ENCODE measurements at regions not wholly inside any gene's neighbourhood (a gene's known extent, or its start where the extent isn't known, plus 50 kb on each side); places are given as distances from the start of the nearest gene placed in this dataset.
A peak's percentile ranks its signal among the peaks of the same experiment; 100 is the strongest.

DNA sequence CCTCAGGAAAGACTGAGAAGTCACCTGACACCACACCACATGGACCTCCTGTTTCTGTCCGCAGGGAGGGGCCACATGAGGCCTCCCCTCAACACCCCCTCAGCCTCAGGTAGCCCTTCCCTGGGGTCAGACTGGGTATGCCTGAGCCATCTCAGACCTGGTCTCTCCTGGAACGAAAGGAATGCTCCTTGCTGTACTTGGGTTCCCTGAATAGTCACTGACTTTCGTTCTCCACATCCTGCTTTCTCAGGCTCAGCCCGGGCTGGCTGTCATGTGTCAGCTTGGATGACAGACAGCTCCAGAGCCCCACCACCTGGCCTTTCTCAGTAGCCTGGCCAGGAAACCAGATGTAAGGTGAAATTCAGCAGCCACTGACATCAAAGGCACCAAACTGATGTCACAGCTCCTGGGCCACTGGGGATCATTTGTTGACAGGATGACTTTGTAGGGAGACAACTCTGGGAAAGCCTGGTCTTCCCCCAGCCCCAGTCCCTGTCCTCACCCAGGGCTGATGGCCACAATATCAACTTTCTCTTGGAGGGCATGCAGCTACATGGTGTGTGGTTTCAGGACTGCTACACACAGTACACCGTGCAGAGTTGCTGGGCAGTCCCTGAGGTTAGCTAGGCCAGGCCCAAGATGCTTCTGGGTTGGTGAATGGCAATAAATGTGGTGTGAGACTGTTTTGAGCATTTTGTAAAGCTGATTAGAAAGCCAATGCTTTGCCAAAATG, 141.4 kb upstream of the MRPS22 start:
- no peaks in the 10 kb centered on the region for H3K36me3 Mint-ChIP-seq
- TF ChIP-seq JUN (CRISPR knock-in tag; IDR thresholded peaks at IDR 0.05) = no peak
- TF ChIP-seq, protein P1, sequence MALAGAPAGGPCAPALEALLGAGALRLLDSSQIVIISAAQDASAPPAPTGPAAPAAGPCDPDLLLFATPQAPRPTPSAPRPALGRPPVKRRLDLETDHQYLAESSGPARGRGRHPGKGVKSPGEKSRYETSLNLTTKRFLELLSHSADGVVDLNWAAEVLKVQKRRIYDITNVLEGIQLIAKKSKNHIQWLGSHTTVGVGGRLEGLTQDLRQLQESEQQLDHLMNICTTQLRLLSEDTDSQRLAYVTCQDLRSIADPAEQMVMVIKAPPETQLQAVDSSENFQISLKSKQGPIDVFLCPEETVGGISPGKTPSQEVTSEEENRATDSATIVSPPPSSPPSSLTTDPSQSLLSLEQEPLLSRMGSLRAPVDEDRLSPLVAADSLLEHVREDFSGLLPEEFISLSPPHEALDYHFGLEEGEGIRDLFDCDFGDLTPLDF (CRISPR knock-in tag; IDR thresholded peaks at IDR 0.05) = no peak
- TF ChIP-seq ZNF232 (CRISPR knock-in tag; IDR thresholded peaks at IDR 0.05) = no peak
- no peak for TF ChIP-seq TEAD1 (CRISPR knock-in tag; IDR thresholded peaks at IDR 0.05)
- TF ChIP-seq, protein P2, sequence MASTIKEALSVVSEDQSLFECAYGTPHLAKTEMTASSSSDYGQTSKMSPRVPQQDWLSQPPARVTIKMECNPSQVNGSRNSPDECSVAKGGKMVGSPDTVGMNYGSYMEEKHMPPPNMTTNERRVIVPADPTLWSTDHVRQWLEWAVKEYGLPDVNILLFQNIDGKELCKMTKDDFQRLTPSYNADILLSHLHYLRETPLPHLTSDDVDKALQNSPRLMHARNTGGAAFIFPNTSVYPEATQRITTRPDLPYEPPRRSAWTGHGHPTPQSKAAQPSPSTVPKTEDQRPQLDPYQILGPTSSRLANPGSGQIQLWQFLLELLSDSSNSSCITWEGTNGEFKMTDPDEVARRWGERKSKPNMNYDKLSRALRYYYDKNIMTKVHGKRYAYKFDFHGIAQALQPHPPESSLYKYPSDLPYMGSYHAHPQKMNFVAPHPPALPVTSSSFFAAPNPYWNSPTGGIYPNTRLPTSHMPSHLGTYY (CRISPR knock-in tag; IDR thresholded peaks at IDR 0.05) = no peak
- no peak for TF ChIP-seq ZNF121 (CRISPR knock-in tag; IDR thresholded peaks at IDR 0.05)
- TF ChIP-seq, protein P3, sequence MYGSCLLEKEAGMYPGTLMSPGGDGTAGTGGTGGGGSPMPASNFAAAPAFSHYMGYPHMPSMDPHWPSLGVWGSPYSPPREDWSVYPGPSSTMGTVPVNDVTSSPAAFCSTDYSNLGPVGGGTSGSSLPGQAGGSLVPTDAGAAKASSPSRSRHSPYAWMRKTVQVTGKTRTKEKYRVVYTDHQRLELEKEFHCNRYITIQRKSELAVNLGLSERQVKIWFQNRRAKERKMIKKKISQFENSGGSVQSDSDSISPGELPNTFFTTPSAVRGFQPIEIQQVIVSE (CRISPR knock-in tag; IDR thresholded peaks at IDR 0.05; ENCODE audit: borderline replicate concordance) = no peak
- TF ChIP-seq ETV6 (CRISPR knock-in tag; IDR thresholded peaks at IDR 0.05) = no peak
- TF ChIP-seq, protein P4, sequence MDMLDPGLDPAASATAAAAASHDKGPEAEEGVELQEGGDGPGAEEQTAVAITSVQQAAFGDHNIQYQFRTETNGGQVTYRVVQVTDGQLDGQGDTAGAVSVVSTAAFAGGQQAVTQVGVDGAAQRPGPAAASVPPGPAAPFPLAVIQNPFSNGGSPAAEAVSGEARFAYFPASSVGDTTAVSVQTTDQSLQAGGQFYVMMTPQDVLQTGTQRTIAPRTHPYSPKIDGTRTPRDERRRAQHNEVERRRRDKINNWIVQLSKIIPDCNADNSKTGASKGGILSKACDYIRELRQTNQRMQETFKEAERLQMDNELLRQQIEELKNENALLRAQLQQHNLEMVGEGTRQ (CRISPR knock-in tag; IDR thresholded peaks at IDR 0.05) = peak; percentile 42; the same call in 1 of the 2 replicates
- TF ChIP-seq, protein P5, sequence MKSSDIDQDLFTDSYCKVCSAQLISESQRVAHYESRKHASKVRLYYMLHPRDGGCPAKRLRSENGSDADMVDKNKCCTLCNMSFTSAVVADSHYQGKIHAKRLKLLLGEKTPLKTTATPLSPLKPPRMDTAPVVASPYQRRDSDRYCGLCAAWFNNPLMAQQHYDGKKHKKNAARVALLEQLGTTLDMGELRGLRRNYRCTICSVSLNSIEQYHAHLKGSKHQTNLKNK (CRISPR knock-in tag; IDR thresholded peaks at IDR 0.05) = no peak
- TF ChIP-seq GABPB1 (CRISPR knock-in tag; IDR thresholded peaks at IDR 0.05) = no peak
- TF ChIP-seq, protein P6, sequence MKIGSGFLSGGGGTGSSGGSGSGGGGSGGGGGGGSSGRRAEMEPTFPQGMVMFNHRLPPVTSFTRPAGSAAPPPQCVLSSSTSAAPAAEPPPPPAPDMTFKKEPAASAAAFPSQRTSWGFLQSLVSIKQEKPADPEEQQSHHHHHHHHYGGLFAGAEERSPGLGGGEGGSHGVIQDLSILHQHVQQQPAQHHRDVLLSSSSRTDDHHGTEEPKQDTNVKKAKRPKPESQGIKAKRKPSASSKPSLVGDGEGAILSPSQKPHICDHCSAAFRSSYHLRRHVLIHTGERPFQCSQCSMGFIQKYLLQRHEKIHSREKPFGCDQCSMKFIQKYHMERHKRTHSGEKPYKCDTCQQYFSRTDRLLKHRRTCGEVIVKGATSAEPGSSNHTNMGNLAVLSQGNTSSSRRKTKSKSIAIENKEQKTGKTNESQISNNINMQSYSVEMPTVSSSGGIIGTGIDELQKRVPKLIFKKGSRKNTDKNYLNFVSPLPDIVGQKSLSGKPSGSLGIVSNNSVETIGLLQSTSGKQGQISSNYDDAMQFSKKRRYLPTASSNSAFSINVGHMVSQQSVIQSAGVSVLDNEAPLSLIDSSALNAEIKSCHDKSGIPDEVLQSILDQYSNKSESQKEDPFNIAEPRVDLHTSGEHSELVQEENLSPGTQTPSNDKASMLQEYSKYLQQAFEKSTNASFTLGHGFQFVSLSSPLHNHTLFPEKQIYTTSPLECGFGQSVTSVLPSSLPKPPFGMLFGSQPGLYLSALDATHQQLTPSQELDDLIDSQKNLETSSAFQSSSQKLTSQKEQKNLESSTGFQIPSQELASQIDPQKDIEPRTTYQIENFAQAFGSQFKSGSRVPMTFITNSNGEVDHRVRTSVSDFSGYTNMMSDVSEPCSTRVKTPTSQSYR (CRISPR knock-in tag; IDR thresholded peaks at IDR 0.05) = no peak
- TF ChIP-seq GTF2I (CRISPR knock-in tag; conservative IDR thresholded peaks at IDR 0.05) = no peak
- TF ChIP-seq, protein P7, sequence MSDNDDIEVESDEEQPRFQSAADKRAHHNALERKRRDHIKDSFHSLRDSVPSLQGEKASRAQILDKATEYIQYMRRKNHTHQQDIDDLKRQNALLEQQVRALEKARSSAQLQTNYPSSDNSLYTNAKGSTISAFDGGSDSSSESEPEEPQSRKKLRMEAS (CRISPR knock-in tag; IDR thresholded peaks at IDR 0.05) = 0 out of 2 replicates have a peak, but pooled peaks have one; percentile 28
- TF ChIP-seq NFATC4 (CRISPR knock-in tag; IDR thresholded peaks at IDR 0.05) = no peak
- TF ChIP-seq NFYB (CRISPR knock-in tag; conservative IDR thresholded peaks at IDR 0.05; ENCODE audit: low read depth) = no peak
- POLR2A ChIA-PET = no interaction called here
- peaks cover 10% of the 10 kb centered on the region for H3K9me3 Mint-ChIP-seq
- CTCF ChIA-PET = interaction anchor here (0.6 to 2.0 kb wide), 4 partner anchors 91 to 223 kb away, joined by 3 to 16 read pairs (median 4); no protein-coding TSS in a partner anchor
- DNase-seq (ENCODE audit: low spot score) (peak; percentile 73), ATAC-seq (peak; percentile 92)
- H3K4me1 Mint-ChIP-seq = peaks cover 6% of the 10 kb centered on the region
- H3K27me3 Mint-ChIP-seq (ENCODE audit: low read depth) = peaks cover 5% of the 10 kb centered on the region; the same call in 1 of the 2 replicates
- H3K4me3 Mint-ChIP-seq = no peak overlapping the region
- no peak overlapping the region for H3K27ac Mint-ChIP-seq

DNA sequence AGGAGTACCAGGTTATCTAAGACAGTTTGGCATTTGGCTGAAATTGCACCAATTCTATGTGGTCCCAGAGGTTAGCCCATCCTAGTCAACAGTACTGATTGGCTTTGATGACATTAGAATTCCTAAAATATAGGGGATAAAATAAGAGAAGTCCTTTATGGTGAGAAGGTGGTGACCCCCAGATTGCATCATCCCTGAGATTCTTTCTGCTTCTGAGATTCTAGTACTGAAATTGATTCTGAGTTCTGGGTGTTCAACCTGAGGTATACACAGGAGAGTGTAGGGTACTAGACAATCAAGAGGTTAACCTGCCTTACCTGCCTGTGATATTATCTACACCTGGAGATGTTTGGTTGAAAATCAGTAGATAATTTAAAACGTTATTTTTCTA, 140.9 kb upstream of the MRPS22 start:
- Mint-ChIP-seq H3K36me3 (no peaks in the 10 kb centered on the region), H3K9me3 (peaks cover 5% of the 10 kb centered on the region), H3K4me1 (peaks cover 6% of the 10 kb centered on the region), H3K27me3 (ENCODE audit: low read depth) (peaks cover 5% of the 10 kb centered on the region; the same call in 1 of the 2 replicates), H3K27ac (no peak overlapping the region), H3K4me3 (no peak overlapping the region)
- ATAC-seq (no peak), DNase-seq (ENCODE audit: low spot score) (no peak)
- ChIA-PET CTCF (interaction anchor here (0.6 to 2.0 kb wide), 3 partner anchors 91 to 126 kb away, joined by 3 to 16 read pairs (median 4); no protein-coding TSS in a partner anchor), POLR2A (no interaction called here)
- TF ChIP-seq MXD4 (CRISPR knock-in tag; IDR thresholded peaks at IDR 0.05; ENCODE audit: borderline replicate concordance) = no peak
- TF ChIP-seq, protein P8, sequence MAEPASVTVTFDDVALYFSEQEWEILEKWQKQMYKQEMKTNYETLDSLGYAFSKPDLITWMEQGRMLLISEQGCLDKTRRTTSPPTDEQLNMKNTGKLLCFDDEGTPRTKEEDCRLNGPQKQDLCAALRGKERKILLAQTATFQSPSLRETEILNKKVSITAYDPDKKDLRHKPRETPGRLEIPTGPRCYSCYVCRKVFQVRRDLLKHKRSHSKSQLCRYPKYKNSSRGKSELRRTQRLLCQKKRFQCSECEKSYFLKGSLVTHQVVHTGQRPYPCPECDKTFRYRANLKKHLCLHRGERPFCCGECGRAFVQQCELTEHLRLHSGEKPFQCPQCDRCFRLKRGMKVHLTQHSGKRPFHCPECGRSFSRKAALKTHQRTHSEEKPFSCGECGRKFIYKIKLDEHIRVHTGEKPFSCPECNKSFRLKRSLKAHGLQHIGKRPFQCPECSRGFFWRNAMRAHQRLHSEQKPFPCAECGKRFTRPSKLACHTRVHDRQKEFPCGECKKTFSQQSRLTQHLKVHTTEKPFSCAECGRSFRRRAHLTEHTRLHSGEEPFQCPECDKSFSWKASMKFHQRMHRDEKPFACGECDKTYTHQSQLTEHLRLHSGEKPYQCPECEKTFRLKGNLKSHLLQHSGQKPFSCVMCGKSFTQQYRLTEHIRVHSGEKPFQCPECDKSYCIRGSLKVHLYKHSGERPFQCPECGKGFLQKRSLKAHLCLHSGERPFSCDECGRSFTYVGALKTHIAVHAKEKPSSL (CRISPR knock-in tag; conservative IDR thresholded peaks at IDR 0.05) = no peak
- no peak for TF ChIP-seq RORB (CRISPR knock-in tag; IDR thresholded peaks at IDR 0.05)
- TF ChIP-seq ATF1 (CRISPR knock-in tag; IDR thresholded peaks at IDR 0.05) = no peak
- TF ChIP-seq NR1H2 (CRISPR knock-in tag; IDR thresholded peaks at IDR 0.05) = no peak
- no peak for TF ChIP-seq FOXJ3 (CRISPR knock-in tag; IDR thresholded peaks at IDR 0.05; ENCODE audit: borderline replicate concordance)
- TF ChIP-seq, protein P9, sequence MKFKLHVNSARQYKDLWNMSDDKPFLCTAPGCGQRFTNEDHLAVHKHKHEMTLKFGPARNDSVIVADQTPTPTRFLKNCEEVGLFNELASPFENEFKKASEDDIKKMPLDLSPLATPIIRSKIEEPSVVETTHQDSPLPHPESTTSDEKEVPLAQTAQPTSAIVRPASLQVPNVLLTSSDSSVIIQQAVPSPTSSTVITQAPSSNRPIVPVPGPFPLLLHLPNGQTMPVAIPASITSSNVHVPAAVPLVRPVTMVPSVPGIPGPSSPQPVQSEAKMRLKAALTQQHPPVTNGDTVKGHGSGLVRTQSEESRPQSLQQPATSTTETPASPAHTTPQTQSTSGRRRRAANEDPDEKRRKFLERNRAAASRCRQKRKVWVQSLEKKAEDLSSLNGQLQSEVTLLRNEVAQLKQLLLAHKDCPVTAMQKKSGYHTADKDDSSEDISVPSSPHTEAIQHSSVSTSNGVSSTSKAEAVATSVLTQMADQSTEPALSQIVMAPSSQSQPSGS (CRISPR knock-in tag; IDR thresholded peaks at IDR 0.05; ENCODE audit: borderline replicate concordance, low read depth) = no peak
- TF ChIP-seq TCF7 (CRISPR knock-in tag; IDR thresholded peaks at IDR 0.05; ENCODE audit: low read depth) = no peak

Data from WTC11 (cell line).